Neural crest cell (in vitro differentiated cells): ENCODE measurements at regions not wholly inside any gene's neighbourhood (a gene's known extent, or its start where the extent isn't known, plus 50 kb on each side); places are given as distances from the start of the nearest gene placed in this dataset.

ENCODE experiments used
- DNase-seq: peaks from one replicate; pipeline ENCODE4 v3.0.0; 2021; ENCODE audit warnings: low read depth, mixed read lengths, low spot score
- H3K27ac Mint-ChIP-seq: one replicate; pipeline ENCODE4 v1.8.0; 2021; ENCODE audit warnings: mild to moderate bottlenecking, mixed read lengths; ENCODE audit not compliant: unreplicated experiment
- H3K27me3 Mint-ChIP-seq: 2 replicates; pipeline ENCODE4 v1.8.0; 2021; ENCODE audit warnings: low read depth, mild to moderate bottlenecking, mixed read lengths
- H3K36me3 Mint-ChIP-seq: 2 replicates; pipeline ENCODE4 v1.8.0; 2021; ENCODE audit warnings: low read depth, mild to moderate bottlenecking, mixed read lengths
- H3K4me1 Mint-ChIP-seq: 2 replicates; pipeline ENCODE4 v1.8.0; 2021; ENCODE audit warnings: mixed read lengths
- H3K4me3 Mint-ChIP-seq: one replicate; pipeline ENCODE4 v1.8.0; 2021; ENCODE audit warnings: mild to moderate bottlenecking, mixed read lengths
- H3K9me3 Mint-ChIP-seq: 2 replicates; pipeline ENCODE4 v1.8.0; 2021; ENCODE audit warnings: mixed read lengths
- CTCF ChIP-seq: fragments of 200-600 bp; sonication (generic); conservative IDR thresholded peaks from 2 replicates; pipeline ENCODE4 v1.5.0; 2021; ENCODE audit warnings: antibody characterized with exemption, mild to moderate bottlenecking

- H3K4me1 Mint-ChIP-seq: peaks cover 8% of the 10 kb centered on the region
- TF ChIP-seq CTCF: no peak
- no peaks in the 10 kb centered on the region for H3K9me3 Mint-ChIP-seq
- H3K4me3 Mint-ChIP-seq: no peak overlapping the region
- no peak overlapping the region for H3K27ac Mint-ChIP-seq
- no peaks in the 10 kb centered on the region for H3K36me3 Mint-ChIP-seq
- no peaks in the 10 kb centered on the region for H3K27me3 Mint-ChIP-seq
- no peak for DNase-seq
Measured at GRCh38 chr6:33955566-33955965, 151.8 kb upstream of the MLN start.

GRCh38 chr6:33954453-33954852 is 150.7 kb upstream of the MLN start:
- Mint-ChIP-seq H3K36me3 (no peaks in the 10 kb centered on the region), H3K27ac (no peak overlapping the region), H3K9me3 (no peaks in the 10 kb centered on the region), H3K27me3 (no peaks in the 10 kb centered on the region), H3K4me3 (no peak overlapping the region), H3K4me1 (peaks cover 8% of the 10 kb centered on the region)
- DNase-seq: no peak
- no peak for TF ChIP-seq CTCF

- Mint-ChIP-seq H3K36me3 (no peaks in the 10 kb centered on the region), H3K9me3 (no peaks in the 10 kb centered on the region), H3K4me3 (no peak overlapping the region), H3K27ac (no peak overlapping the region), H3K4me1 (peaks cover 4% of the 10 kb centered on the region), H3K27me3 (no peaks in the 10 kb centered on the region)
- no peak for TF ChIP-seq CTCF
- no peak for DNase-seq
Measured at GRCh38 chr6:33953171-33953570, 149.4 kb upstream of the MLN start.

- Mint-ChIP-seq H3K36me3 (no peaks in the 10 kb centered on the region), H3K9me3 (no peaks in the 10 kb centered on the region), H3K4me3 (no peak overlapping the region), H3K27ac (no peak overlapping the region), H3K4me1 (no peaks in the 10 kb centered on the region), H3K27me3 (no peaks in the 10 kb centered on the region)
- no peak for TF ChIP-seq CTCF
- DNase-seq: no peak
Measured at GRCh38 chr6:33952016-33952415, 148.2 kb upstream of the MLN start.

- H3K9me3 Mint-ChIP-seq: no peaks in the 10 kb centered on the region
- no peaks in the 10 kb centered on the region for H3K4me1 Mint-ChIP-seq
- no peaks in the 10 kb centered on the region for H3K27me3 Mint-ChIP-seq
- H3K27ac Mint-ChIP-seq: no peak overlapping the region
- H3K36me3 Mint-ChIP-seq: no peaks in the 10 kb centered on the region
- no peak for DNase-seq
- no peak for TF ChIP-seq CTCF
- no peak overlapping the region for H3K4me3 Mint-ChIP-seq
Measured at GRCh38 chr6:33950891-33951889, 147.4 kb upstream of the MLN start.
